Astrocyte (in vitro differentiated cells and primary cell): ENCODE measurements at regions not wholly inside any gene's neighbourhood (a gene's known extent, or its start where the extent isn't known, plus 50 kb on each side); places are given as distances from the start of the nearest gene placed in this dataset.

Source experiments
- CTCF ChIP-seq: IDR thresholded peaks from 2 replicates; pipeline ENCODE4 v1.5.1; 2011; ENCODE audit warnings: low read depth, mild to moderate bottlenecking, inconsistent platforms, low read length, moderate library complexity; ENCODE audit not compliant: insufficient read depth
- EZH2 ChIP-seq: IDR thresholded peaks from 2 replicates; pipeline ENCODE4 v1.6.1; 2012; ENCODE audit warnings: mild to moderate bottlenecking, low read length, inconsistent platforms; ENCODE audit not compliant: insufficient read depth

GRCh38 chr9:38289236-38289865 lies 103.2 kb upstream of the ALDH1B1 start:
- TF ChIP-seq CTCF (no peak), EZH2 (no peak)
